ENCODE measurements at regions not wholly inside any gene's neighbourhood (a gene's known extent, or its start where the extent isn't known, plus 50 kb on each side); places are given as distances from the start of the nearest gene placed in this dataset.

DNA sequence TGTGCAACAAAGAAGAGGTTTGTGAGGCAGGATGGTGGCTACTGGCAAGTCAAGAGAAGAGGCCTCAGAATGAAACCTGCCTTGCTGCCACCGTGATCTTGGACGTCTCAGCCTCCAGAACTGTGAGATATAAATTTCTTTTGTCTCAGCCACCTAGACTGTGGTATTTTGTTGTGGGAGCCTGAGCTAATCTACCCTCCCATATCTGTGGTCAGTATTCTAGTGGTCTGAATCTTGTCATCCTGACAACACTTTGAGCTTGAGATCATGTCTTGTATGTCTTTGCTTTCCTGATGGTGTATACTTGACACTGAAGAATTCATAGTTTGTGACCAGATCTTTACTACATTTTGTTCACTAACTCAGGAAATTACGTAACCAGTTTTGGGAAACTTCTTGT lies 240.6 kb upstream of the GOLIM4 start:
- TF ChIP-seq, protein P1, sequence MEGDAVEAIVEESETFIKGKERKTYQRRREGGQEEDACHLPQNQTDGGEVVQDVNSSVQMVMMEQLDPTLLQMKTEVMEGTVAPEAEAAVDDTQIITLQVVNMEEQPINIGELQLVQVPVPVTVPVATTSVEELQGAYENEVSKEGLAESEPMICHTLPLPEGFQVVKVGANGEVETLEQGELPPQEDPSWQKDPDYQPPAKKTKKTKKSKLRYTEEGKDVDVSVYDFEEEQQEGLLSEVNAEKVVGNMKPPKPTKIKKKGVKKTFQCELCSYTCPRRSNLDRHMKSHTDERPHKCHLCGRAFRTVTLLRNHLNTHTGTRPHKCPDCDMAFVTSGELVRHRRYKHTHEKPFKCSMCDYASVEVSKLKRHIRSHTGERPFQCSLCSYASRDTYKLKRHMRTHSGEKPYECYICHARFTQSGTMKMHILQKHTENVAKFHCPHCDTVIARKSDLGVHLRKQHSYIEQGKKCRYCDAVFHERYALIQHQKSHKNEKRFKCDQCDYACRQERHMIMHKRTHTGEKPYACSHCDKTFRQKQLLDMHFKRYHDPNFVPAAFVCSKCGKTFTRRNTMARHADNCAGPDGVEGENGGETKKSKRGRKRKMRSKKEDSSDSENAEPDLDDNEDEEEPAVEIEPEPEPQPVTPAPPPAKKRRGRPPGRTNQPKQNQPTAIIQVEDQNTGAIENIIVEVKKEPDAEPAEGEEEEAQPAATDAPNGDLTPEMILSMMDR (conservative IDR thresholded peaks at IDR 0.05; ENCODE audit: low read length), result no peak
- no peak overlapping the region for H3K4me3 ChIP-seq (ENCODE audit: low read length)

GRCh38 chr3:168333410-168333935 lies 237.7 kb upstream of the GOLIM4 start:
- no peak for DNase-seq (ENCODE audit: low read depth)
- no peak overlapping the region for H3K4me3 ChIP-seq (ENCODE audit: low read length)
- TF ChIP-seq, protein P1 (conservative IDR thresholded peaks at IDR 0.05; ENCODE audit: low read length), result no peak

More for the DNA sequence above, 240.6 kb upstream of the GOLIM4 start:
- DNase-seq (ENCODE audit: low read depth), result no peak

DNA sequence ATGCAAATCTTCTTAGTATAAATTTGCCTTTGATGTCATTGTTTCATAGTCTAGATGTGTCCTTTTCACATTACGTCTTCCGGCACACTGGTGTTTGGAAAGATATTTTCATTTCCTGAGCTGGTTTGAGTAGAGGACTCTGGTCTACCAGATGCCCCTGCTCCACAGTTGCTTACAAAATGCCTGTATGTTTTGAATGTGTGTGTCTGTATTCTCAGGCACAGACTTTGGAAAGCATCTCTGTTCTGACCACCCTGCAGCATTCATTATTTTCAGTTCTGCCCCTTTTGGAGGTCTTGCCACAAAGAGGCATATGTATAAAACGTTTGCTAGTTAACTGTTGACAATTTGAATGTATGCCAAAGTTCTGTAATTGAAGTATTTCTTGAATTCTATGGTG lies 236.0 kb upstream of the GOLIM4 start:
- DNase-seq (ENCODE audit: low read depth), result no peak
- TF ChIP-seq, protein P1 (conservative IDR thresholded peaks at IDR 0.05; ENCODE audit: low read length), result no peak
- no peak overlapping the region for H3K4me3 ChIP-seq (ENCODE audit: low read length)

DNA sequence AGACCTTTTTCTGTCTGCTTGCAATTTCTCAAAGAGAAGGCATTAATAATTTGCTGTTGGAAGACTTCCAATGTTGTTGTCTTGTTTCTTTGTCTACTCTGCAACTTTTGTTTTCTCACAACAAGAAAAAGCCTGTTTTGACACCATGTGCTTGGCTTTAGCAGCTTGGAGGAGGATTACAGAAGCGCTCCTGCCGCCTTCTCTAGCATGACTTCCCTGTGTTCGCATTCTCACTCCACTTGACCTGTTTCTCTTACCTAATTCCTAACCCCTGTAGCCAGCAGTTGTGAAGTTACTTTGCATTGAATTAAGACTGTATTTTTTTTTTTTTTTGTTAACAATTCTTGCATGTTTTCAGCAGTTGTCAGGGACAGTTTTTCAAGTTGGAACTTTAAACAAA lies 235.3 kb upstream of the GOLIM4 start:
- TF ChIP-seq, protein P1 (conservative IDR thresholded peaks at IDR 0.05; ENCODE audit: low read length), result no peak
- no peak for DNase-seq (ENCODE audit: low read depth)
- H3K4me3 ChIP-seq (ENCODE audit: low read length), result no peak overlapping the region

DNA sequence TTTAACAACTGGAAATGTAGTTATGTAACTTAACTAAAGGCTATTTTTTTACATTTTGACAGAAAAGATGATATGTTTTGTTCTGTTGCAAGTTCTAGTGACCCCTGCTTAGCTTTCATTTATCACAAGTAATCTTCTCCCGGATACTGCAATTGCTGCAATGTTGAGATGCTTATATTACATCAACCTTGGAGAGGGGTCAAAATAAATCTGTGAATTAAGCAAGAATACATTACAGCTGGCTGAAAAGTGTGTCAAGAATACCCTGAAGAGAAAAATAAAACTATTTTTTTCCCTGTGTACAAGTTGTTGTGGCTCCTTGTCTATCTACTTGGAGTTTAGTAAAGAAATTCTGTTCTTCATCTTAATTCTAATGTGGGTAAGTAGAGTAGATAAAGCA lies 232.1 kb upstream of the GOLIM4 start:
- no peak for DNase-seq (ENCODE audit: low read depth)
- H3K4me3 ChIP-seq (ENCODE audit: low read length), result no peak overlapping the region
- TF ChIP-seq, protein P1 (conservative IDR thresholded peaks at IDR 0.05; ENCODE audit: low read length), result no peak

DNA sequence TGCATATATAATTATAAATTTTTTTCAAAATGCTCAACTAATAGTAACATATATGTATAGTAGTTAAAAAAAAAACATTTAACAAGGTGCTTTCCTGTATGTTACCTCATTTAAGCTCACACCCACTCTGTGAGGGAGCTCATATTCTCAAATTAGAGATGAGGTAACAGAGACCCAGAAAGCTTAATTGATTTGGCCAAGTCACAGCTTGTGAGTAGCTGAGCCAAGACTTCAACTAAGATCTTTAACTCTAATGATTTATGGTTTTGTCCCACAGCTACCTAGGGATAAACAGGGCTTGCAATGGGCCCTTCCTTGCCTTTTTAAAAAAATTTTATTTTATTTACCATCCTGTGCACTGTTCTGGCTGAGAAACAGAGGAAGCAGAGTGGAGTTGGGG lies 230.0 kb upstream of the GOLIM4 start:
- TF ChIP-seq, protein P1 (conservative IDR thresholded peaks at IDR 0.05; ENCODE audit: low read length), result no peak
- no peak overlapping the region for H3K4me3 ChIP-seq (ENCODE audit: low read length)
- no peak for DNase-seq (ENCODE audit: low read depth)

GRCh38 chr3:168322941-168323340 lies 227.2 kb upstream of the GOLIM4 start:
- no peak for DNase-seq (ENCODE audit: low read depth)
- TF ChIP-seq, protein P1 (conservative IDR thresholded peaks at IDR 0.05; ENCODE audit: low read length), result no peak
- no peak overlapping the region for H3K4me3 ChIP-seq (ENCODE audit: low read length)
